ENCODE measurements at regions not wholly inside any gene's neighbourhood (a gene's known extent, or its start where the extent isn't known, plus 50 kb on each side); places are given as distances from the start of the nearest gene placed in this dataset.

DNA sequence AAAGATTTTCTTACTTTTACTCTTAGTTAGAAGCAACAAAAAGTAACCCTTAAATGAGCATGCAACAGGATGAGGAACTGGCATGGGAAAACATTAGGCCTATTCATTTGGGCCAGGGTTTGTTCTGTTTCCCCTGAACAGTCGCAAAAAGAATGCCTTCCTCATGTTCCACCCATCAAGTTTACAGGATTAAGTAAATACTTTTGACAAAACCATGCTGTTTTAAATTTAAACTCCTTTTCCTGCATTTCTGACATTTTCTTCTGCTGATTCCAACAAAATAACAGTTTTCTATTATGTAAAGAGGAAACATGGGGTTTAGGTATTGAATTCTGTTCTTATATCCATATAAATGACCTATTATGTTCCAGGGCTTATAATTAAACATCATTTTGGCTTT, 236.6 kb upstream of the ACTBL2 start:
- TF ChIP-seq CTCF (IDR thresholded peaks at IDR 0.05) (no peak), ZFX (IDR thresholded peaks at IDR 0.05; ENCODE audit: borderline replicate concordance) (no peak)

Measured in 22Rv1 (cell line).